ENCODE measurements at regions not wholly inside any gene's neighbourhood (a gene's known extent, or its start where the extent isn't known, plus 50 kb on each side); places are given as distances from the start of the nearest gene placed in this dataset.

GRCh38 chr6:14747881-14748520, 497.9 kb upstream of the JARID2 start:
- DNase-seq, result no peak

- DNase-seq, result no peak
These were observed 497.2 kb upstream of the JARID2 start for GRCh38 chr6:14748679-14749078.

GRCh38 chr6:14750059-14750661, 495.7 kb upstream of the JARID2 start:
- DNase-seq, result no peak

GRCh38 chr6:14751645-14752175, 494.2 kb upstream of the JARID2 start:
- DNase-seq, result no peak

GRCh38 chr6:14754751-14755513, 490.9 kb upstream of the JARID2 start:
- no peak for DNase-seq

- DNase-seq, result no peak
These were observed 489.5 kb upstream of the JARID2 start for GRCh38 chr6:14756340-14756739.

GRCh38 chr6:14757014-14757413, 488.9 kb upstream of the JARID2 start:
- no peak for DNase-seq

GRCh38 chr6:14757418-14757817, 488.5 kb upstream of the JARID2 start:
- DNase-seq, result no peak

- DNase-seq, result peak in 2 of 56 donors; percentile 6 to 22
These were observed 487.3 kb upstream of the JARID2 start for GRCh38 chr6:14758421-14759081.

- DNase-seq, result no peak
These were observed 485.7 kb upstream of the JARID2 start for GRCh38 chr6:14759976-14760672.

GRCh38 chr6:14762077-14762476, 483.8 kb upstream of the JARID2 start:
- no peak for DNase-seq

GRCh38 chr6:14763139-14763538, 482.7 kb upstream of the JARID2 start:
- no peak for DNase-seq

- no peak for DNase-seq
These were observed 482.3 kb upstream of the JARID2 start for GRCh38 chr6:14763616-14764015.

GRCh38 chr6:14765106-14765505, 480.8 kb upstream of the JARID2 start:
- DNase-seq, result no peak

GRCh38 chr6:14765721-14766390, 480.0 kb upstream of the JARID2 start:
- no peak for DNase-seq

GRCh38 chr6:14766391-14766994, 479.4 kb upstream of the JARID2 start:
- DNase-seq, result no peak

- no peak for DNase-seq
These were observed 478.6 kb upstream of the JARID2 start for GRCh38 chr6:14767226-14767625.

GRCh38 chr6:14770040-14770439, 475.8 kb upstream of the JARID2 start:
- no peak for DNase-seq

GRCh38 chr6:14770572-14770971, 475.3 kb upstream of the JARID2 start:
- DNase-seq, result no peak

- no peak for DNase-seq
These were observed 474.9 kb upstream of the JARID2 start for GRCh38 chr6:14771016-14771415.

Data from amygdala (tissue), 56 donors.